ENCODE measurements at regions not wholly inside any gene's neighbourhood (a gene's known extent, or its start where the extent isn't known, plus 50 kb on each side); places are given as distances from the start of the nearest gene placed in this dataset.

- DNase-seq, result no peak
Measured at GRCh38 chr2:136557203-136557602, 208.1 kb upstream of the THSD7B start.

DNA sequence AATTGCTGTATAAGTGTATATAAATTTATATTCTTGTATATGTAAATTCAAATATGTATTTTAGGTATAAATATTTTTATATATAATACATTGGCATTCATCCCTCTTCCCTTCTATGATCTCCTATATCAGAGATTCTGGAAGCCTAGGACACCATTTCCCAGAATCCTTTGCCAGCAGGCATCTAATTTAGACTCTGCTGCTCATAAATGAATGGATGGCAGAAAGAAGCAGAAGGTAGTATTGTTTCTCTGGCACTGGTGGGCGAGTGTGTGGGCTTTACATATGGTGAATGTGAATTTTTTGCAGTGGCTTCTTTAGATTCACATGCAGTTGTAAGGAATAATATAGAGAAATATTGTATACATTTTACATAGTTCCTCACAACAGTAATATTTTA lies 215.2 kb upstream of the THSD7B start:
- DNase-seq, result no peak

DNA sequence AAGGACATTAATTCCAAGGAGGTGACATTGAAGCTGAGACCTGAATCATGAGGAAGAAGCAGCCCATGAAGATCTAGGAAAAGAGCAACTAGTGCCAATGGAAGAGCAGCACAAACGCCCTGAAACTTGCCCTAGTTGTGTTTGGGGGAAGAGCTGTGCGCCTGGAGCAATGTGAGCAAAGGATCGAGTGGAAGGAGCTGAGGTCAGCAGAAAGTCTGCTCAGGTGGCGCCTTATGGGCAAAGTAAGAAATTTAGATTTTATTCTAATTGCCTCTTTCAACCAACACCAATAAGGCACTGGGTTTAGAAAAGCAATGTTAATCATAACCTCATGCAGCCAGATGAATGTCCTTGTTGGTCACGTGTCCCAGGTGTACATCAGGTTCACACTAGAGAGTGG lies 226.0 kb upstream of the THSD7B start:
- no peak for DNase-seq

DNA sequence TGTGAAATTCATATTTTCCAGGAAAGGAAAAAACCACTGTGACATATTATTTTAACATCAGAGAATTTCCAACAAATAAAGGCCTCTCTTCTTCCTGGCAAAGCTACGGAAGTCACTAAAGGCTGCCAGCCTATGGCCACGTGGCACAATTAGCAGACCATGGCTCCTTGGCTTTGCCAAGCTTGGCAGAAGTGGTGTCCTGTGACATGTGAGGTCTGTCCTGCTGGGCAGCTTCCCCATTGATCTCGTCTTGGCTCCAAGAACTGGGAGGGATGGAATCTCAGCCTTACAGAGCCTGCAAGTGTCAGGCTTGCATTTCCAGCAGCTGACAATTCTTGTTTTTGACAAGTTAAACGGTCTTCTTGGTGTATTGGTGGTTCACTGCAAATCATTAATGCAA lies 226.9 kb upstream of the THSD7B start:
- DNase-seq, result no peak

DNA sequence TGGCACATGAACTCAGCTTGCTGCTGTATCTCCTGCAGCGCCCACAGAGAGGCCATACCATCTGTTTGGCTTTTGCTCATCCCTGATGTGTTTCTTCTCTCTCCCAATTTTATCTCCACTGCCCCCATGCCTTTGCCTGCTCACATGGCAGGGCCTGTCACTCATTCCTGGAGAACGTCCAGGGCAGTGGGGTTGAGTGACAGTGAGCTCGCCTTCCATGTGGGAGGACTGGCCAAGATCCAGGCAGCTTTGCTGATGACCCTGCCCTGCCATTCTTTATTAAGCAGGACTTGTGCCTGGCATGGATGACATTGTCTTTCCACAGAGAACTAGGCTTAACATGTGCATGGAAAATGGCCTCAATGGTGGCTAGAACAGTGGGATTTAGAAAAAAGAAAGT lies 230.5 kb upstream of the THSD7B start:
- DNase-seq, result no peak

GRCh38 chr2:136532171-136532570 lies 233.2 kb upstream of the THSD7B start:
- DNase-seq, result no peak

DNA sequence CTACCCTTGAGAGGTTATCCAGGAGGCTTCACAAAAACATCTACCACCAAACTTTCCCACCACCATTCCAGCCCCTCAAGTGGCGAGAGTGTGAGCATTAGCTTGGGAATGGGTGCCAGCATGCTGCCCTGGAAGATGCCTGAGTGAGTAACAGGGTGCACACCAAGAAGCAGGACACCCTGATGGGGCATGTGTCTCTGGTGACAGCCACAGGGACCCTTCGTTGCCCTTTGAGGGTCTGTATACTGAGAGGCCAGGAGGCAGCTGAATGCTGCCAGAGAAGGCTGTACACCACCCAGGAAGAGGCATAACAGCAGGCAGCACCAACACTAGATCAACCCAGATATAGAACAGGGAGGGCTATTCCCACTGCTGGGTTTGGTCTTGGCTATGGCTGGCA lies 233.6 kb upstream of the THSD7B start:
- no peak for DNase-seq

GRCh38 chr2:136530146-136530545 lies 235.2 kb upstream of the THSD7B start:
- DNase-seq, result no peak

- no peak for DNase-seq
Measured at GRCh38 chr2:136527560-136527959, 237.8 kb upstream of the THSD7B start.

- no peak for DNase-seq
Measured at GRCh38 chr2:136522724-136523123, 242.6 kb upstream of the THSD7B start.

GRCh38 chr2:136517716-136518115 lies 247.6 kb upstream of the THSD7B start:
- no peak for DNase-seq

DNA sequence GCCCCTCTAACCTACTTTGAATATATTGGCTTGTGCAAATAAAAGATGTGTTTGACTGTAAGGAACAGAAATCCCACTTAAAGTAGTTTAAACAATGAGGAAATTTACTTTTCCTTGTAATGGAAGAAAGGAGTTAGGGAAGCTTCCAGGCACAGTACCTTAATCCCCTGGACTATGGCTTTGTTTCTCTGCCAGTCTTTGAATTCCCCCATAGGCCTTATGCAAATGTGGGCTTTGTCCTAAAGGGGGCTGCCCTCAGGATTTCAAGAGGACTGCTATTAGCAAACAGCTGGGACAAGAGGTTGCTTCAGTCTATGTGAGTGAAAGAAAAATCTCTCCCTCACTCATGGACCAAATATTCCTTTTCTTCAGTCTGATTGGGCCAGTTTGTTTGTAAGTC lies 255.1 kb upstream of the THSD7B start:
- DNase-seq, result no peak

- DNase-seq, result no peak
Measured at GRCh38 chr2:136505462-136505861, 259.9 kb upstream of the THSD7B start.

DNA sequence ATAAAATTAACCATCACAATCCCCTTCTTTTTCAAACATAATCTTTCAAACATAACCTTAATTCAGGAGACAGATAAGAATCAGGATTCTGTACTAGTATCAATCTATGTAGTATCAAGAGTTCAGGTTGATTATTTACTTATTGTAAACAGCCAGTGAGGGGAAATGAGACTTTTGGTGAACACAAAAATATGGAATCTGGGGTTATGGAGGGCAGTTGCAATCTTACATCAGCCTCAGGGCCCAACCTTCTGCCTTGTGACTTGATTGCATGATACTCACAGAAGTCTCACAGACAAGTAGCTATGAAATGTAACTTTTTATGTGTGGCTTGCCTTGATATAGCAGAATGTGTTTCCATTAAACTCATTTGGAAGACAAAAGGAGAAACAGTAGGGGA lies 262.7 kb upstream of the THSD7B start:
- DNase-seq, result no peak

DNA sequence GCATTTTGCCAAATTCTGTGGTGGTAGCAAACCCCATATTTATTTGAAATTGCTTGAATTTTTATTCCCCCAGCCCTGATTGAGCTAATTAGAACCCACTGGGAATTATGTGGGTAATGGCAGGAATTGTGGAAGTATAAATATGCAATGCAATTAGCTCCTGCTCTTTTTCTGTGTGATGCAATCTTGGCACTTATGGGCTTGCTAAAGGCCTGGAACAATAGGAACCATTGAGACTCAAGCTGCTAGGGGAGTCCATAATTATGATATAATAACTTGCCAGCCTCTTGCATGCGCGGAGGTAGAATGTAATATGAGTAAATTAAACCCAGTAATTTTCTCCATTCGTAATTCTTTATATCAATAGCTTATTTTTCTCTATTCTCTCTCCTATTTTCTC lies 267.6 kb upstream of the THSD7B start:
- no peak for DNase-seq

- no peak for DNase-seq
Measured at GRCh38 chr2:136496966-136497365, 268.4 kb upstream of the THSD7B start.

GRCh38 chr2:136495636-136496035 lies 269.7 kb upstream of the THSD7B start:
- no peak for DNase-seq

GRCh38 chr2:136492901-136493300 lies 272.4 kb upstream of the THSD7B start:
- DNase-seq, result no peak

- DNase-seq, result no peak
Measured at GRCh38 chr2:136490100-136490499, 275.2 kb upstream of the THSD7B start.

DNA sequence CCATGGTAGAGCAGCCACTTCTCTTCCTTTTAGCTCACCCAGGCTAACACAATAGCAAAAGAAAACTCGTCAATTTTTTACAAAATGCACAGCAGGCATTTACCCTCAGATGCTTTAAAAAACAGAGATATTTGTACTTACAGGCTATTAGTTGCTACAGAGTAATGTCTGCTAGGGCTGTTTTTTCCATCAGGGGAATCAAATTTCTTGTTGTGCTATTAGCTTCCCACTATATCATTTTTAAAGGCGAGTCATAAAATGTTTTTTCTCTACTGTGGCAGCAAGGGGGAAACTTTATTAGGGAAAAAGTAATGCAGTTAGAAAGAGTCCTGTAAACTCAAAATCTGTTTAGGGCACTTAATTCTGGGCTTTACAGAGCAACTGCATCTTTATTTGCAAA lies 277.9 kb upstream of the THSD7B start:
- no peak for DNase-seq

- DNase-seq, result no peak
Measured at GRCh38 chr2:136486115-136486514, 279.2 kb upstream of the THSD7B start.

GRCh38 chr2:136482966-136483365 lies 282.4 kb upstream of the THSD7B start:
- no peak for DNase-seq

DNA sequence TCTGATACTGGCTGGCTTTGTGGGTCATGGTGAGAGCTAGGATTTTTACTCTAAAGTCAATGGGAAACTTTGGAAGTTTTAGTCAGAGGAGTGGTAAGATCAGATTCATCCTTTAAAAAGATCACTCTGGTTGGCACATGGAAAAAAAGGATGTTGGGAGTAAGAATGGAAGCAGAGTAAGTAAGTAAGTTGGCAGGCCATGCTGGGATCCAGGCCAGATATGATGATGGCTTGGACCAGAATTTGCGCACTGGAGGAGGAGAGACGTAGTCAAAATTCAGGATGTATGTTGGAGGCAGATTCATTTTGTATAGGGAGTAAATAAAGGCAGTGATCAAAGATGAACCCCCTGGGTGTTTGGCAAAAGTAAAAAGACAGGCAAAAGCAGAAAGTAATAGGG lies 283.3 kb upstream of the THSD7B start:
- DNase-seq, result no peak

GRCh38 chr2:136479696-136480095 lies 285.6 kb upstream of the THSD7B start:
- no peak for DNase-seq

- peak; percentile 15 to 17 for DNase-seq
Measured at GRCh38 chr2:136468799-136469369, 296.5 kb upstream of the THSD7B start.

DNA sequence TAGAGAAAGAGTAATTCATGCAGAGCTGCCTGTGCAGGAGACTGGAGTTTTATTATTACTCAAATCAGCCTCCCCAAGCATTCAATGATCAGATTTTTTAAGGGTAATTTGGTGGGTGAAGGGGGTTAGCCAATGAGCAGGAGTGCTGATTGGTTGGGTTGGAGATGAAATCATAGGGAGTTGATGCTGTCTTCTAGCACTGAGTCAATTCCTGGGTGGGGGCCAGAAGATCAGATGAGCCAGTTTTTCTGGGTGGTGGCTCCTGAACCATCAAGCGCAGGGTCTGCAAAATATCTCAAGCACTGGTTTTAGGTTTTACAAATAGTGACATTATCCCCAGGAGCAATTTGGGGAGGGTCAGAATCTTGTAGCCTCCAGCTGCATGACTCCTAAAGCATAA lies 312.8 kb upstream of the THSD7B start:
- DNase-seq, result no peak
